GM23248 (cell line): ENCODE measurements at regions not wholly inside any gene's neighbourhood (a gene's known extent, or its start where the extent isn't known, plus 50 kb on each side); places are given as distances from the start of the nearest gene placed in this dataset.

Experiments used
- DNase-seq: peaks from one replicate; pipeline ENCODE4 v3.0.0-alpha.2; 2015
- H2AFZ ChIP-seq: fragments of 200-600 bp; sonication (generic); 2 replicates; pipeline ENCODE4 v1.6.1; 2016; ENCODE audit warnings: antibody characterized with exemption
- H3F3A ChIP-seq: fragments of 200-600 bp; sonication (generic); 2 replicates; pipeline ENCODE4 v1.6.1; 2016; ENCODE audit warnings: mild to moderate bottlenecking, antibody characterized with exemption, mixed run types; ENCODE audit not compliant: insufficient read depth
- H3K27ac ChIP-seq: fragments of 200-600 bp; sonication (generic); 2 replicates; pipeline ENCODE4 v1.5.1; 2016; ENCODE audit warnings: mild to moderate bottlenecking
- H3K27me3 ChIP-seq: fragments of 200-600 bp; sonication (generic); replicated peaks from 2 replicates; pipeline ENCODE4 v1.6.1; 2016; ENCODE audit warnings: mild to moderate bottlenecking; ENCODE audit not compliant: insufficient read depth
- H3K36me3 ChIP-seq: fragments of 200-600 bp; sonication (generic); 2 replicates; pipeline ENCODE4 v1.6.1; 2016; ENCODE audit warnings: low read depth, mild to moderate bottlenecking
- H3K4me1 ChIP-seq: fragments of 200-600 bp; sonication (generic); 2 replicates; pipeline ENCODE4 v1.6.1; 2016; ENCODE audit warnings: mild to moderate bottlenecking; ENCODE audit not compliant: insufficient read depth
- H3K4me2 ChIP-seq: fragments of 200-600 bp; sonication (generic); one replicate; pipeline ENCODE4 v1.6.1; 2016; ENCODE audit warnings: mild to moderate bottlenecking; ENCODE audit not compliant: unreplicated experiment
- H3K4me3 ChIP-seq: fragments of 200-600 bp; sonication (generic); 2 replicates; pipeline ENCODE4 v1.5.1; 2016; ENCODE audit warnings: mild to moderate bottlenecking
- H3K79me2 ChIP-seq: fragments of 200-600 bp; sonication (generic); 2 replicates; pipeline ENCODE4 v1.6.1; 2016; ENCODE audit warnings: mild to moderate bottlenecking; ENCODE audit not compliant: insufficient read depth
- H3K9ac ChIP-seq: fragments of 200-600 bp; sonication (generic); 2 replicates; pipeline ENCODE4 v1.6.1; 2016; ENCODE audit warnings: mild to moderate bottlenecking
- H3K9me2 ChIP-seq: fragments of 200-600 bp; sonication (generic); 2 replicates; pipeline ENCODE4 v1.6.1; 2016; ENCODE audit warnings: mixed run types, mild to moderate bottlenecking, moderate library complexity; ENCODE audit not compliant: insufficient read depth
- H3K9me3 ChIP-seq: fragments of 200-600 bp; sonication (generic); one replicate; pipeline ENCODE4 v1.6.1; 2017; ENCODE audit warnings: low read depth
- H4K20me1 ChIP-seq: fragments of 200-600 bp; sonication (generic); 2 replicates; pipeline ENCODE4 v1.6.0; 2016; ENCODE audit not compliant: insufficient read depth
- EZH2 ChIP-seq: fragments of 200-600 bp; sonication (generic); IDR thresholded peaks from 2 replicates; pipeline ENCODE4 v1.6.1; 2018; ENCODE audit warnings: antibody characterized with exemption, mild to moderate bottlenecking; ENCODE audit not compliant: insufficient read depth, poor library complexity, severe bottlenecking
- EZH2phosphoT487 ChIP-seq: fragments of 200-600 bp; sonication (generic); IDR thresholded peaks from 2 replicates; pipeline ENCODE4 v1.6.1; 2018; ENCODE audit warnings: antibody characterized with exemption, moderate library complexity, mild to moderate bottlenecking, low read depth; ENCODE audit not compliant: insufficient read depth
- WGBS, 2 experiments: methylation state at CpG; one replicate each; pipeline ENCODE4 v1.1.6; 2015 to 2017; ENCODE audit warnings: low lambda C conversion rate in 2 of 2, low coverage in 1 of 2; ENCODE audit errors: missing lambda C conversion rate in 2 of 2; 5-methylcytosine and 5-hydroxymethylcytosine counted together
- in situ Hi-C: fragments of 300-500 bp; cut with MboI; formaldehyde crosslinking; loops from 2 replicates; pipeline ENCODE4 v1.15.0; 2020

DNA sequence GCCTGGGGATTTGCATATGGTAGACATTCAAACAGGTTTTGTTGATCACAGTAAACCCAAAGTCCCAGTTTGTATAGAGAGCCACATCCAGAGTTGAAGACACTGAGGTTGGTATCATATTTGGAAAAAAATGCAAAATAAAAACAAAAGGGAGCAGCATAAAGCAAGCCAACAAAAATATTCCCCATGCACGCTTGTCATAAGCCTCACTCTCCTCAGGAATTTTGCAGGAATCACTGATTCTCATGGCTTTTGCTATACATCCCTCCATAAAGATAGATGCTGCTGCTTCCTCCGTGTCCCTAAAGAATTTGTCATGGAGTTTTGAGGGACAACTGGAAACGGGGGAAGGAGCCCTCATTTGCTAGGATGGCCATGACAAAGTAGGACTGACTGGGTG, 108.8 kb upstream of the TCF4 start:
- in situ Hi-C loops: no loop called here
- TF ChIP-seq EZH2 (no peak), EZH2phosphoT487 (no peak)
- H3K9me3 ChIP-seq: no peaks in the 10 kb centered on the region
- no peaks in the 10 kb centered on the region for H3K27me3 ChIP-seq
- H4K20me1 ChIP-seq: no peaks in the 10 kb centered on the region
- no peaks in the 10 kb centered on the region for H3K9me2 ChIP-seq
- DNase-seq: no peak
- no peaks in the 10 kb centered on the region for H3F3A ChIP-seq
- H3K4me2 ChIP-seq: no peak overlapping the region
- H3K4me3 ChIP-seq: no peak overlapping the region
- no peak overlapping the region for H3K27ac ChIP-seq
- no peak overlapping the region for H3K9ac ChIP-seq
- H3K79me2 ChIP-seq: no peaks in the 10 kb centered on the region
- 56 to 68% methylated on average over 3 of the region's 3 CpGs for WGBS, 2 experiments
- no peaks in the 10 kb centered on the region for H3K4me1 ChIP-seq
- H3K36me3 ChIP-seq: no peaks in the 10 kb centered on the region
- no peak overlapping the region for H2AFZ ChIP-seq

GRCh38 chr18:55695091-55695490, 107.1 kb upstream of the TCF4 start:
- Histone ChIP-seq H3K9me2 (no peaks in the 10 kb centered on the region), H3K4me3 (no peak overlapping the region), H3K27ac (no peak overlapping the region), H3K9ac (no peak overlapping the region), H3K79me2 (no peaks in the 10 kb centered on the region), H3K27me3 (no peaks in the 10 kb centered on the region), H3K36me3 (no peaks in the 10 kb centered on the region), H3F3A (no peaks in the 10 kb centered on the region), H2AFZ (no peak overlapping the region), H3K4me2 (no peak overlapping the region), H3K4me1 (no peaks in the 10 kb centered on the region), H4K20me1 (no peaks in the 10 kb centered on the region), H3K9me3 (no peaks in the 10 kb centered on the region)
- no peak for DNase-seq
- in situ Hi-C loops: no loop called here
- no peak for TF ChIP-seq EZH2phosphoT487
- TF ChIP-seq EZH2: no peak

DNA sequence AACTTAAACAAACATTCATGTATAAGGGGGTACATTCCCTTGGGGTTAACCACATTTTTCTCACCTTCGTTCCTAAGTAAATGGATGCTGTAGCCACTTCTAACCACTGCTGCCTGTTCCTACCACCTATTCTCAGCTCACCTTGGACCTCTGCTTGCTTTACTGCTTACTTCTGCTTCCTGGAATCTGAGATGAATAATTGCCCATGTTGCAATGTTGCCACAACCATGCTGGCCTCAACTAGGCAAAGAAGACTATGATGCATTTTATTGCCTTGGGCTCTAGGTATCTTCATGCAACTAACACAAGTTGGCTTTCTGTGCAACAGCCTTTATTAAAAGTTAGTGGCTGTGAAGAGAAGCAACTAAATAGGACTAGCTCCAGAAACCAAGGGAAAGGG, 106.3 kb upstream of the TCF4 start:
- H4K20me1 ChIP-seq: no peaks in the 10 kb centered on the region
- H3K9me3 ChIP-seq: no peaks in the 10 kb centered on the region
- no peak overlapping the region for H3K4me2 ChIP-seq
- H3K9ac ChIP-seq: no peak overlapping the region
- TF ChIP-seq EZH2phosphoT487 (no peak), EZH2 (no peak)
- no peak overlapping the region for H2AFZ ChIP-seq
- no peaks in the 10 kb centered on the region for H3K9me2 ChIP-seq
- no peaks in the 10 kb centered on the region for H3K79me2 ChIP-seq
- no peaks in the 10 kb centered on the region for H3K27me3 ChIP-seq
- no peak overlapping the region for H3K4me3 ChIP-seq
- no peaks in the 10 kb centered on the region for H3K4me1 ChIP-seq
- H3K36me3 ChIP-seq: no peaks in the 10 kb centered on the region
- in situ Hi-C loops: no loop called here
- DNase-seq: peak; percentile 30
- WGBS, 2 experiments: 90 to 100% methylated on average over 1 of the region's 1 CpG
- no peaks in the 10 kb centered on the region for H3F3A ChIP-seq
- H3K27ac ChIP-seq: no peak overlapping the region

GRCh38 chr18:55688030-55688429, 100.0 kb upstream of the TCF4 start:
- no peaks in the 10 kb centered on the region for H3K9me3 ChIP-seq
- no peaks in the 10 kb centered on the region for H3K79me2 ChIP-seq
- in situ Hi-C loops: no loop called here
- H2AFZ ChIP-seq: no peak overlapping the region
- no peak overlapping the region for H3K9ac ChIP-seq
- no peak for DNase-seq
- H3K27me3 ChIP-seq: no peaks in the 10 kb centered on the region
- WGBS, 2 experiments: 84 to 86% methylated on average over 4 of the region's 4 CpGs
- H4K20me1 ChIP-seq: no peaks in the 10 kb centered on the region
- H3K4me1 ChIP-seq: no peaks in the 10 kb centered on the region
- no peak overlapping the region for H3K4me3 ChIP-seq
- TF ChIP-seq EZH2: no peak
- TF ChIP-seq EZH2phosphoT487: no peak
- H3K4me2 ChIP-seq: no peak overlapping the region
- no peak overlapping the region for H3K27ac ChIP-seq
- no peaks in the 10 kb centered on the region for H3F3A ChIP-seq
- no peaks in the 10 kb centered on the region for H3K36me3 ChIP-seq
- H3K9me2 ChIP-seq: no peaks in the 10 kb centered on the region

GRCh38 chr18:55687106-55687505, 99.1 kb upstream of the TCF4 start:
- Histone ChIP-seq H3K9me3 (no peaks in the 10 kb centered on the region), H3K27ac (no peak overlapping the region), H3K4me2 (no peak overlapping the region), H3K36me3 (no peaks in the 10 kb centered on the region), H3K79me2 (no peaks in the 10 kb centered on the region), H4K20me1 (no peaks in the 10 kb centered on the region), H3K27me3 (no peaks in the 10 kb centered on the region), H3K9ac (no peak overlapping the region), H3K9me2 (no peaks in the 10 kb centered on the region), H3K4me3 (no peak overlapping the region), H3K4me1 (no peaks in the 10 kb centered on the region), H2AFZ (no peak overlapping the region), H3F3A (no peaks in the 10 kb centered on the region)
- no peak for TF ChIP-seq EZH2
- no peak for TF ChIP-seq EZH2phosphoT487
- no peak for DNase-seq
- in situ Hi-C loops: no loop called here
- 81 to 85% methylated on average over 3 of the region's 3 CpGs for WGBS, 2 experiments
